Keratinocyte (primary cell): ENCODE measurements at regions not wholly inside any gene's neighbourhood (a gene's known extent, or its start where the extent isn't known, plus 50 kb on each side); places are given as distances from the start of the nearest gene placed in this dataset.

Experiments
- DNase-seq: peaks from one replicate; pipeline ENCODE4 v3.0.0-alpha.2; 2011; ENCODE audit warnings: low read depth, missing footprints, low spot score
- FAIRE-seq: peaks from 2 replicates; lab custom pipeline; 2011; peaks lifted over from hg19 to GRCh38; lab: Jason Lieb, UNC
- H2AFZ ChIP-seq: 2 replicates; pipeline ENCODE4 v1.6.0; 2012; ENCODE audit warnings: low read length, control low read depth, inconsistent platforms; ENCODE audit not compliant: control insufficient read depth
- H3K27ac ChIP-seq: 2 replicates; pipeline ENCODE4 v1.5.1; 2011; ENCODE audit warnings: low read length; ENCODE audit not compliant: control insufficient read depth, insufficient read depth
- H3K27me3 ChIP-seq: 3 replicates; pipeline ENCODE4 v1.6.0; 2011; ENCODE audit warnings: low read length; ENCODE audit not compliant: control insufficient read depth, insufficient read depth; ENCODE audit errors: extremely low read depth
- H3K36me3 ChIP-seq, 2 experiments: 2 replicates in 1 of 2; 3 replicates in 1 of 2; pipeline ENCODE4 v1.5.1; 2011; ENCODE audit warnings: low read length in 2 of 2, mild to moderate bottlenecking in 1 of 2; ENCODE audit not compliant: control insufficient read depth in 2 of 2, insufficient read depth in 2 of 2; ENCODE audit errors: extremely low read depth in 1 of 2
- H3K4me1 ChIP-seq: 3 replicates; pipeline ENCODE4 v1.5.1; 2011; ENCODE audit warnings: low read length; ENCODE audit not compliant: control insufficient read depth, insufficient read depth; ENCODE audit errors: extremely low read depth
- H3K4me2 ChIP-seq: 3 replicates; pipeline ENCODE4 v1.6.0; 2011; ENCODE audit warnings: low read depth, low read length; ENCODE audit not compliant: control insufficient read depth, insufficient read depth; ENCODE audit errors: extremely low read depth
- H3K4me3 ChIP-seq, 3 experiments: fragments of 200-600 bp in 1 of 3; sonication (generic) in 1 of 3; 2 replicates in 2 of 3; 3 replicates in 1 of 3; pipeline ENCODE4 v1.5.1; 2011 to 2016; ENCODE audit warnings: low read length in 3 of 3, mild to moderate bottlenecking in 3 of 3, control low read depth in 2 of 3, inconsistent platforms in 1 of 3, low read depth in 1 of 3, mixed read lengths in 1 of 3, mixed run types in 1 of 3, moderate library complexity in 1 of 3; ENCODE audit not compliant: control insufficient read depth in 2 of 3, insufficient read depth in 2 of 3; ENCODE audit errors: extremely low read depth in 1 of 3
- H3K79me2 ChIP-seq: 2 replicates; pipeline ENCODE4 v1.6.0; 2012; ENCODE audit warnings: low read length; ENCODE audit not compliant: control insufficient read depth, insufficient read depth
- H3K9ac ChIP-seq: 3 replicates; pipeline ENCODE4 v1.6.0; 2011; ENCODE audit warnings: low read length; ENCODE audit not compliant: control insufficient read depth, insufficient read depth; ENCODE audit errors: extremely low read depth
- H3K9me1 ChIP-seq: 3 replicates; pipeline ENCODE4 v1.6.0; 2011; ENCODE audit warnings: low read length; ENCODE audit not compliant: control insufficient read depth, insufficient read depth; ENCODE audit errors: extremely low read depth
- H3K9me3 ChIP-seq: 2 replicates; pipeline ENCODE4 v1.5.1; 2012; ENCODE audit warnings: low read depth, low read length; ENCODE audit not compliant: control insufficient read depth
- H4K20me1 ChIP-seq: 3 replicates; pipeline ENCODE4 v1.6.0; 2011; ENCODE audit warnings: low read length; ENCODE audit not compliant: control insufficient read depth, insufficient read depth; ENCODE audit errors: extremely low read depth
- EZH2 ChIP-seq: IDR thresholded peaks from one replicate; pipeline ENCODE4 v1.6.1; 2012; ENCODE audit warnings: inconsistent platforms, mild to moderate bottlenecking, low read length, moderate library complexity
- dilution Hi-C: fragments of 300-500 bp; cut with MboI; formaldehyde crosslinking; loops from one replicate; pipeline ENCODE4 v1.7.0; 2020; ENCODE audit warnings: low sequenced_read_pairs; ENCODE audit not compliant: extremely low pct_ligation_motif_present
- TF ChIP-seq, protein P1 (sequence below), 3 experiments: IDR thresholded peaks in 1 of 3; conservative IDR thresholded peaks in 1 of 3; optimal IDR thresholded peaks in 1 of 3; 2 replicates in 2 of 3; 3 replicates in 1 of 3; pipeline versions ENCODE3 to v1.5.1; 2011; ENCODE audit warnings: low read length in 3 of 3, mild to moderate bottlenecking in 3 of 3, moderate library complexity in 2 of 3, control low read depth in 1 of 3, inconsistent platforms in 1 of 3; ENCODE audit not compliant: insufficient read depth in 2 of 3; ENCODE audit errors: extremely low read depth in 1 of 3

DNA sequence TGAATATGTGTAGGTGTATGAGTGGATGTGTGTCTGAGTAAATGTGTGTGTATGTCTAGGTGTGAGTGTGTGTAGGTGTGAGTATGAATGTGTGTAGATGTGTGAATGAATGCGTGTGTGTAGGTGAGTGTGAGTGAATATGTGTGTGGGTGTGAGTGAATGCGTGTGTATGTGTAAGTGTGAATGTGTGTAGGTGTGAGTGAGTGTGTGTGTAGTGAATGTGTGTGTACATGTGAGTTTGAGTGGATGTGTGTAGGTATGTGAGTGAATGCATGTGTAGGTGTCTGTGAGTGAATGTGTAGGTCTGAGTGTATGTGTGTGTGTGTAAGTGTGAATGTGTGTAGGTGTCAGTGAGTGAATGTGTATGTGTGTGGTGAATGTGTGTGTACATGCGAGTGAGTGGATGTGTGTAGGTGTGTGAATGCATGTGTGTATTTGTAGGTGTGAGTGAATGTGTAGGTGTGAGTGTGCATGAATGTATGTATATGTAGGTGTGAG lies 201.0 kb upstream of the ZNF536 start:
- FAIRE-seq: no peak
- H3K36me3 ChIP-seq: no peaks in the 10 kb centered on the region
- H3K4me1 ChIP-seq: no peaks in the 10 kb centered on the region
- H3K4me3 ChIP-seq: no peak overlapping the region
- no peaks in the 10 kb centered on the region for H3K9me1 ChIP-seq
- H3K9me3 ChIP-seq: peaks cover 14% of the 10 kb centered on the region
- no peak overlapping the region for H3K4me2 ChIP-seq
- no peak for DNase-seq
- TF ChIP-seq, protein P1, sequence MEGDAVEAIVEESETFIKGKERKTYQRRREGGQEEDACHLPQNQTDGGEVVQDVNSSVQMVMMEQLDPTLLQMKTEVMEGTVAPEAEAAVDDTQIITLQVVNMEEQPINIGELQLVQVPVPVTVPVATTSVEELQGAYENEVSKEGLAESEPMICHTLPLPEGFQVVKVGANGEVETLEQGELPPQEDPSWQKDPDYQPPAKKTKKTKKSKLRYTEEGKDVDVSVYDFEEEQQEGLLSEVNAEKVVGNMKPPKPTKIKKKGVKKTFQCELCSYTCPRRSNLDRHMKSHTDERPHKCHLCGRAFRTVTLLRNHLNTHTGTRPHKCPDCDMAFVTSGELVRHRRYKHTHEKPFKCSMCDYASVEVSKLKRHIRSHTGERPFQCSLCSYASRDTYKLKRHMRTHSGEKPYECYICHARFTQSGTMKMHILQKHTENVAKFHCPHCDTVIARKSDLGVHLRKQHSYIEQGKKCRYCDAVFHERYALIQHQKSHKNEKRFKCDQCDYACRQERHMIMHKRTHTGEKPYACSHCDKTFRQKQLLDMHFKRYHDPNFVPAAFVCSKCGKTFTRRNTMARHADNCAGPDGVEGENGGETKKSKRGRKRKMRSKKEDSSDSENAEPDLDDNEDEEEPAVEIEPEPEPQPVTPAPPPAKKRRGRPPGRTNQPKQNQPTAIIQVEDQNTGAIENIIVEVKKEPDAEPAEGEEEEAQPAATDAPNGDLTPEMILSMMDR (optimal IDR thresholded peaks at IDR 0.05 in 1 of 3, IDR thresholded peaks at IDR 0.05 in 1 of 3, conservative IDR thresholded peaks at IDR 0.05 in 1 of 3; ENCODE audit: extremely low read depth in 1 of 3, insufficient read depth in 2 of 3, low read length in 3 of 3): no peak
- TF ChIP-seq EZH2: no peak
- no peak overlapping the region for H2AFZ ChIP-seq
- no peak overlapping the region for H3K27ac ChIP-seq
- no peak overlapping the region for H3K9ac ChIP-seq
- dilution Hi-C loops: no loop called here
- no peaks in the 10 kb centered on the region for H3K79me2 ChIP-seq
- H4K20me1 ChIP-seq: no peaks in the 10 kb centered on the region
- H3K27me3 ChIP-seq: no peaks in the 10 kb centered on the region

- H3K9me3 ChIP-seq: peaks cover 14% of the 10 kb centered on the region
- H2AFZ ChIP-seq: no peak overlapping the region
- no peaks in the 10 kb centered on the region for H3K4me1 ChIP-seq
- H3K27ac ChIP-seq: no peak overlapping the region
- H3K27me3 ChIP-seq: no peaks in the 10 kb centered on the region
- no peak overlapping the region for H3K4me3 ChIP-seq
- FAIRE-seq: no peak
- dilution Hi-C loops: no loop called here
- no peaks in the 10 kb centered on the region for H3K36me3 ChIP-seq
- no peaks in the 10 kb centered on the region for H4K20me1 ChIP-seq
- TF ChIP-seq, protein P1 (optimal IDR thresholded peaks at IDR 0.05 in 1 of 3, IDR thresholded peaks at IDR 0.05 in 1 of 3, conservative IDR thresholded peaks at IDR 0.05 in 1 of 3; ENCODE audit: extremely low read depth in 1 of 3, insufficient read depth in 2 of 3, low read length in 3 of 3): no peak
- no peak for TF ChIP-seq EZH2
- H3K9me1 ChIP-seq: no peaks in the 10 kb centered on the region
- H3K79me2 ChIP-seq: no peaks in the 10 kb centered on the region
- H3K9ac ChIP-seq: no peak overlapping the region
- no peak overlapping the region for H3K4me2 ChIP-seq
- DNase-seq: no peak
Observed at GRCh38 chr19:30171795-30172612, 200.2 kb upstream of the ZNF536 start.
